ENCODE measurements at regions not wholly inside any gene's neighbourhood (a gene's known extent, or its start where the extent isn't known, plus 50 kb on each side); places are given as distances from the start of the nearest gene placed in this dataset.
A peak's percentile ranks its signal among the peaks of the same experiment; 100 is the strongest.

GRCh38 chr21:35510294-35510693, 461.2 kb upstream of the RUNX1 start:
- ChIA-PET CTCF (ENCODE audit: unreplicated experiment) (no interaction called here), POLR2A (interaction anchor here (0.6 kb wide), 1 partner anchor 10 kb away, joined by 3 read pairs; no protein-coding TSS in a partner anchor)
- BruUV-seq (replicated peaks) = no TSS peak
- no peaks in the 10 kb centered on the region for H3K9me2 ChIP-seq (ENCODE audit: insufficient read depth, low read length)
- H4K20me1 ChIP-seq (ENCODE audit: insufficient read depth, low read length) = no peaks in the 10 kb centered on the region
- H2AFZ ChIP-seq (ENCODE audit: low read length) = no peak overlapping the region
- DNase-seq (ENCODE audit: low spot score) = no peak
- no peaks in the 10 kb centered on the region for H3K4me1 ChIP-seq (ENCODE audit: insufficient read depth, low read length, poor library complexity, severe bottlenecking)
- H3K9me3 ChIP-seq (ENCODE audit: low read length) = no peaks in the 10 kb centered on the region
- H3K27ac ChIP-seq (ENCODE audit: low read depth, low read length, poor library complexity, severe bottlenecking) = no peak overlapping the region
- no peak overlapping the region for H3K4me2 ChIP-seq (ENCODE audit: low read length)
- H3K79me2 ChIP-seq (ENCODE audit: insufficient read depth, low read depth, low read length) = no peaks in the 10 kb centered on the region
- H3K36me3 ChIP-seq (ENCODE audit: insufficient read depth, low read length) = no peaks in the 10 kb centered on the region
- no peak for TF ChIP-seq CTCF (conservative IDR thresholded peaks at IDR 0.05; ENCODE audit: low read length)
- no peak for TF ChIP-seq EZH2phosphoT487 (IDR thresholded peaks at IDR 0.05; ENCODE audit: borderline replicate concordance, low read depth, low read length)
- no peak overlapping the region for H3K4me3 ChIP-seq (ENCODE audit: low read depth, low read length, poor library complexity, severe bottlenecking)
- intact Hi-C loops (cut with micrococcal nuclease; ENCODE audit: unreplicated experiment) = no loop called here

GRCh38 chr21:35509001-35509704, 460.1 kb upstream of the RUNX1 start:
- Histone ChIP-seq H3K4me3 (ENCODE audit: low read depth, low read length, poor library complexity, severe bottlenecking) (no peak overlapping the region), H4K20me1 (ENCODE audit: insufficient read depth, low read length) (no peaks in the 10 kb centered on the region), H3K4me1 (ENCODE audit: insufficient read depth, low read length, poor library complexity, severe bottlenecking) (no peaks in the 10 kb centered on the region), H3K9me3 (ENCODE audit: low read length) (no peaks in the 10 kb centered on the region), H3K4me2 (ENCODE audit: low read length) (no peak overlapping the region), H2AFZ (ENCODE audit: low read length) (no peak overlapping the region), H3K9me2 (ENCODE audit: insufficient read depth, low read length) (no peaks in the 10 kb centered on the region), H3K27ac (ENCODE audit: low read depth, low read length, poor library complexity, severe bottlenecking) (no peak overlapping the region), H3K79me2 (ENCODE audit: insufficient read depth, low read depth, low read length) (no peaks in the 10 kb centered on the region), H3K36me3 (ENCODE audit: insufficient read depth, low read length) (no peaks in the 10 kb centered on the region)
- DNase-seq (ENCODE audit: low spot score) = no peak
- CTCF ChIA-PET (ENCODE audit: unreplicated experiment) = no interaction called here
- POLR2A ChIA-PET = no interaction called here
- no TSS peak for BruUV-seq (replicated peaks)
- intact Hi-C loops (cut with micrococcal nuclease; ENCODE audit: unreplicated experiment) = no loop called here
- TF ChIP-seq EZH2phosphoT487 (IDR thresholded peaks at IDR 0.05; ENCODE audit: borderline replicate concordance, low read depth, low read length) (no peak), CTCF (conservative IDR thresholded peaks at IDR 0.05; ENCODE audit: low read length) (no peak)

- no peaks in the 10 kb centered on the region for H3K4me1 ChIP-seq (ENCODE audit: insufficient read depth, low read length, poor library complexity, severe bottlenecking)
- no peak overlapping the region for H3K27ac ChIP-seq (ENCODE audit: low read depth, low read length, poor library complexity, severe bottlenecking)
- TF ChIP-seq CTCF (conservative IDR thresholded peaks at IDR 0.05; ENCODE audit: low read length) (peak; percentile 30; the same call in 1 of the 2 replicates), EZH2phosphoT487 (IDR thresholded peaks at IDR 0.05; ENCODE audit: borderline replicate concordance, low read depth, low read length) (no peak)
- H3K4me2 ChIP-seq (ENCODE audit: low read length) = no peak overlapping the region
- no peaks in the 10 kb centered on the region for H3K9me2 ChIP-seq (ENCODE audit: insufficient read depth, low read length)
- intact Hi-C loops (cut with micrococcal nuclease; ENCODE audit: unreplicated experiment) = no loop called here
- POLR2A ChIA-PET = no interaction called here
- no peak overlapping the region for H3K4me3 ChIP-seq (ENCODE audit: low read depth, low read length, poor library complexity, severe bottlenecking)
- no TSS peak for BruUV-seq (replicated peaks)
- peak; percentile 17 for DNase-seq (ENCODE audit: low spot score)
- H4K20me1 ChIP-seq (ENCODE audit: insufficient read depth, low read length) = no peaks in the 10 kb centered on the region
- no peaks in the 10 kb centered on the region for H3K9me3 ChIP-seq (ENCODE audit: low read length)
- CTCF ChIA-PET (ENCODE audit: unreplicated experiment) = no interaction called here
- H2AFZ ChIP-seq (ENCODE audit: low read length) = no peak overlapping the region
- no peaks in the 10 kb centered on the region for H3K36me3 ChIP-seq (ENCODE audit: insufficient read depth, low read length)
- H3K79me2 ChIP-seq (ENCODE audit: insufficient read depth, low read depth, low read length) = no peaks in the 10 kb centered on the region
Measured at GRCh38 chr21:35508139-35508888, 459.2 kb upstream of the RUNX1 start.

All from OCI-LY7 (cell line).